Right lobe of liver (tissue), 4 donors: ENCODE measurements at regions not wholly inside any gene's neighbourhood (a gene's known extent, or its start where the extent isn't known, plus 50 kb on each side); places are given as distances from the start of the nearest gene placed in this dataset.

ENCODE experiments used
- POLR2A ChIP-seq: fragments of 450-650 bp; IDR thresholded peaks from one replicate; pipeline ENCODE4 v1.6.1; 2017; ENCODE audit warnings: antibody characterized with exemption, mild to moderate bottlenecking
- TF ChIP-seq, protein P1 (sequence below), 4 donors: fragments of 200-600 bp in 3 of 4; fragments of 450-650 bp in 1 of 4; IDR thresholded peaks; one replicate each; pipeline versions ENCODE4 v1.5.1 to v1.8.0; 2016 to 2022; ENCODE audit warnings: antibody characterized with exemption in 4 of 4, mild to moderate bottlenecking in 2 of 4
- donor health status: DM: no; HTN: no; CAD: no.
- donor health status: DM: no; HTN: no; CAD: no.
- donor health status: DM: no; HTN: yes; CAD: no.

DNA sequence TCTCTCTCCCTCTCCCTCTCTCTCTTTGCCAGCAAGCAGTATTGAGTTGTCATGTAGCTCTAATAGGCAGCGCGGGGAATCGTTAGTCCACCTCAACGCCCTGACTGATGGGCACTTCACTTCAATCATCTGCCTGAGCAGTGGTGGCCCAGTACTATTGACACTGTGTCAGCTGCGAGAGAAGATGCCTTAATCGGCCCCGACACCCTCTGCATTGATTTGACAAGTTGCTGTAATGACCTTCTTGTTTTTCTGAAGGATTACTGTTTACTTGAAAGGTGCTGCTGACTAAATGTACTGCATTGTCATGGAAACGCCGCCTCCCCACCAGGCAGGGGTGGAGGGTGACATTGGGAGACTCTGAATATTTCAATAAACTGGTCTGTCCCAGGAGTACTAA lies 913.8 kb downstream of the KCNMA1 start:
- TF ChIP-seq, protein P1, sequence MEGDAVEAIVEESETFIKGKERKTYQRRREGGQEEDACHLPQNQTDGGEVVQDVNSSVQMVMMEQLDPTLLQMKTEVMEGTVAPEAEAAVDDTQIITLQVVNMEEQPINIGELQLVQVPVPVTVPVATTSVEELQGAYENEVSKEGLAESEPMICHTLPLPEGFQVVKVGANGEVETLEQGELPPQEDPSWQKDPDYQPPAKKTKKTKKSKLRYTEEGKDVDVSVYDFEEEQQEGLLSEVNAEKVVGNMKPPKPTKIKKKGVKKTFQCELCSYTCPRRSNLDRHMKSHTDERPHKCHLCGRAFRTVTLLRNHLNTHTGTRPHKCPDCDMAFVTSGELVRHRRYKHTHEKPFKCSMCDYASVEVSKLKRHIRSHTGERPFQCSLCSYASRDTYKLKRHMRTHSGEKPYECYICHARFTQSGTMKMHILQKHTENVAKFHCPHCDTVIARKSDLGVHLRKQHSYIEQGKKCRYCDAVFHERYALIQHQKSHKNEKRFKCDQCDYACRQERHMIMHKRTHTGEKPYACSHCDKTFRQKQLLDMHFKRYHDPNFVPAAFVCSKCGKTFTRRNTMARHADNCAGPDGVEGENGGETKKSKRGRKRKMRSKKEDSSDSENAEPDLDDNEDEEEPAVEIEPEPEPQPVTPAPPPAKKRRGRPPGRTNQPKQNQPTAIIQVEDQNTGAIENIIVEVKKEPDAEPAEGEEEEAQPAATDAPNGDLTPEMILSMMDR (IDR thresholded peaks at IDR 0.05), result no peak
- no peak for TF ChIP-seq POLR2A
